ENCODE measurements at regions not wholly inside any gene's neighbourhood (a gene's known extent, or its start where the extent isn't known, plus 50 kb on each side); places are given as distances from the start of the nearest gene placed in this dataset.

DNA sequence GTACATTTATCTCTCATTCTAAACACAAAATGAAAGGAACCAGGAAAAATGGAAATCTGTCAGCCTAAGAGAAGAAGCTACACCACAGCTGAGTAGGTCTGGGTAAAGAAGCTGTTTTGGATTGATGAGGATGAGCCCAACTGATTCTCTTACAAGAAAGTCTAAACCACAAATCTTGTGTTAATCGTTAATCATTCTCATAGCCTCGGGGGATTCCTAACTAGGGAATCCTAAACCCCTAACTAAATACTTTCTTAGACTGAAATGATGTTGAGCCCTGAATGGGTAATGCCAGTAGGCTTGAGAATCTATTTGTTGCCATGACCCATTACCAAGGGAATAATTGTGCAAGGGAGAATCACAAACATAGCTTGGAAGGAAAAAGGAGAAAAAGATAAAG, 327.5 kb upstream of the SPRY2 start:
- Histone ChIP-seq H2AFZ (ENCODE audit: insufficient read depth, low read depth, low read length, poor library complexity, severe bottlenecking) (no peak overlapping the region), H3K27me3 (ENCODE audit: control insufficient read depth in 2 of 2, insufficient read depth in 2 of 2, low read length in 2 of 2) (no peaks in the 10 kb centered on the region), H4K20me1 (ENCODE audit: insufficient read depth, low read length) (no peaks in the 10 kb centered on the region), H3K4me1 (ENCODE audit: control insufficient read depth in 1 of 2, insufficient read depth in 2 of 2, low read length in 2 of 2) (no peaks in the 10 kb centered on the region), H3K79me2 (ENCODE audit: insufficient read depth, low read length) (no peaks in the 10 kb centered on the region), H3K36me3 (replicated peaks in 1 of 2; ENCODE audit: control insufficient read depth in 1 of 2, insufficient read depth in 2 of 2, low read length in 2 of 2) (no peaks in the 10 kb centered on the region), H3K27ac (ENCODE audit: low read depth in 1 of 2, low read length in 2 of 2) (no peak overlapping the region), H3K4me3 (replicated peaks in 1 of 3; ENCODE audit: low read depth in 2 of 3, low read length in 3 of 3) (no peak overlapping the region), H3K4me2 (replicated peaks; ENCODE audit: extremely low read depth, low read length, poor library complexity, severe bottlenecking) (no peak overlapping the region), H3K9me3 (replicated peaks in 1 of 2; ENCODE audit: control insufficient read depth in 1 of 2, insufficient read depth in 1 of 2, low read length in 2 of 2) (peaks cover 0 to 4% of the 10 kb centered on the region in 2 donors), H3K9ac (ENCODE audit: insufficient read depth, low read length, poor library complexity, severe bottlenecking) (no peak overlapping the region)
- H3K4me1 Mint-ChIP-seq: no peaks in the 10 kb centered on the region
- peaks cover 0 to 2% (median 0%) of the 10 kb centered on the region in 3 donors for H3K27me3 Mint-ChIP-seq (ENCODE audit: low read depth in 3 of 3)
- peaks cover 0 to 16% (median 8%) of the 10 kb centered on the region in 7 donors for H3K9me3 Mint-ChIP-seq
- no peak overlapping the region for H3K4me3 Mint-ChIP-seq
- intact Hi-C loops (cut with micrococcal nuclease): no loop called here
- H3K36me3 Mint-ChIP-seq: no peaks in the 10 kb centered on the region
- no CpG with 5 or more reads among the region's 2 CpGs for WGBS (ENCODE audit: insufficient coverage)
- no peak overlapping the region for H3K27ac Mint-ChIP-seq
- no peak for DNase-seq
- TF ChIP-seq, protein P1, sequence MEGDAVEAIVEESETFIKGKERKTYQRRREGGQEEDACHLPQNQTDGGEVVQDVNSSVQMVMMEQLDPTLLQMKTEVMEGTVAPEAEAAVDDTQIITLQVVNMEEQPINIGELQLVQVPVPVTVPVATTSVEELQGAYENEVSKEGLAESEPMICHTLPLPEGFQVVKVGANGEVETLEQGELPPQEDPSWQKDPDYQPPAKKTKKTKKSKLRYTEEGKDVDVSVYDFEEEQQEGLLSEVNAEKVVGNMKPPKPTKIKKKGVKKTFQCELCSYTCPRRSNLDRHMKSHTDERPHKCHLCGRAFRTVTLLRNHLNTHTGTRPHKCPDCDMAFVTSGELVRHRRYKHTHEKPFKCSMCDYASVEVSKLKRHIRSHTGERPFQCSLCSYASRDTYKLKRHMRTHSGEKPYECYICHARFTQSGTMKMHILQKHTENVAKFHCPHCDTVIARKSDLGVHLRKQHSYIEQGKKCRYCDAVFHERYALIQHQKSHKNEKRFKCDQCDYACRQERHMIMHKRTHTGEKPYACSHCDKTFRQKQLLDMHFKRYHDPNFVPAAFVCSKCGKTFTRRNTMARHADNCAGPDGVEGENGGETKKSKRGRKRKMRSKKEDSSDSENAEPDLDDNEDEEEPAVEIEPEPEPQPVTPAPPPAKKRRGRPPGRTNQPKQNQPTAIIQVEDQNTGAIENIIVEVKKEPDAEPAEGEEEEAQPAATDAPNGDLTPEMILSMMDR (IDR thresholded peaks at IDR 0.05): no peak

DNA sequence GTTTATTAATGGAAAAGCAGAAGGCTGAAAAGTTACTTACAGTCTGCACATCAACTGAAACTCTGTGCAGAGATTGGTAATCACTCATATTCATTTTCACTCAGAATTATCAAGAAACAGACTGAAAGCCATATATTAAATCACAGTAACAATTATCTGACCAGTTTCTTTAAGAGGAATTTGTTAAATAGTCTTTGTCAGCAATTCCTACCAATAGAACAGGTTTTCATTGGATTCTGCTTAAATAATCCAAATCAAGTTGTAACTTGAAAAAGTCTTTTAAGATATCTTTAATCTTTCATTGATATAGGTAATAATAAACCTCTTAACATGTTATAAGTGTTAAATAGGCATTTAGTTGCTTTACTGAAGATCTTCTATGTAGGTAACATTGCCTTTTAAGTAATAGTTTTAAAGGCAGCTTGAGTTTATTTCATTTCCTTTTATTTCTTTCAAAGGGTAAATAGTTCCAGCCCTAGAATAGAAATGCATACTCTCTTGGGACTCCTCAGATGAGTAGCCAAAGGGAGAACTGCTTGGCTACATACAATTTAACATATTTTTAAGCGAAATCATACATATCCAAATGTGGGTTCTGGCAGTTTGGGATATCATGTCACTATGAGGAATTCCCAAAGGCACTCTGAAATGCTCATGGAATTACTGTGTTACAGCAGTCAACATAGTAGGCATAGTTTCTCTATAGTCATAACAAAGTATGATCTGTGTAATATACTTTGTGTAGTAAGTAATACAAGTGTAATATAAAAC, 326.0 kb upstream of the SPRY2 start:
- Mint-ChIP-seq H3K27ac (no peak overlapping the region), H3K4me3 (no peak overlapping the region), H3K9me3 (peaks cover 0 to 9% (median 8%) of the 10 kb centered on the region in 7 donors), H3K4me1 (no peaks in the 10 kb centered on the region), H3K27me3 (ENCODE audit: low read depth in 3 of 3) (peaks cover 0 to 2% (median 0%) of the 10 kb centered on the region in 3 donors), H3K36me3 (no peaks in the 10 kb centered on the region)
- no CpG with 5 or more reads among the region's 1 CpG for WGBS (ENCODE audit: insufficient coverage)
- H3K9ac ChIP-seq (ENCODE audit: insufficient read depth, low read length, poor library complexity, severe bottlenecking): no peak overlapping the region
- intact Hi-C loops (cut with micrococcal nuclease): no loop called here
- TF ChIP-seq, protein P1 (IDR thresholded peaks at IDR 0.05): no peak
- no peaks in the 10 kb centered on the region for H3K36me3 ChIP-seq (replicated peaks in 1 of 2; ENCODE audit: control insufficient read depth in 1 of 2, insufficient read depth in 2 of 2, low read length in 2 of 2)
- no peak overlapping the region for H3K4me3 ChIP-seq (replicated peaks in 1 of 3; ENCODE audit: low read depth in 2 of 3, low read length in 3 of 3)
- no peak for DNase-seq
- H3K4me1 ChIP-seq (ENCODE audit: control insufficient read depth in 1 of 2, insufficient read depth in 2 of 2, low read length in 2 of 2): no peaks in the 10 kb centered on the region
- H3K27me3 ChIP-seq (ENCODE audit: control insufficient read depth in 2 of 2, insufficient read depth in 2 of 2, low read length in 2 of 2): no peaks in the 10 kb centered on the region
- no peak overlapping the region for H2AFZ ChIP-seq (ENCODE audit: insufficient read depth, low read depth, low read length, poor library complexity, severe bottlenecking)
- no peaks in the 10 kb centered on the region for H4K20me1 ChIP-seq (ENCODE audit: insufficient read depth, low read length)
- no peak overlapping the region for H3K27ac ChIP-seq (ENCODE audit: low read depth in 1 of 2, low read length in 2 of 2)
- H3K79me2 ChIP-seq (ENCODE audit: insufficient read depth, low read length): no peaks in the 10 kb centered on the region
- H3K4me2 ChIP-seq (replicated peaks; ENCODE audit: extremely low read depth, low read length, poor library complexity, severe bottlenecking): no peak overlapping the region
- H3K9me3 ChIP-seq (replicated peaks in 1 of 2; ENCODE audit: control insufficient read depth in 1 of 2, insufficient read depth in 1 of 2, low read length in 2 of 2): peaks cover 0 to 4% of the 10 kb centered on the region in 2 donors

All from CD14-positive monocyte (primary cell).